ENCODE measurements at regions not wholly inside any gene's neighbourhood (a gene's known extent, or its start where the extent isn't known, plus 50 kb on each side); places are given as distances from the start of the nearest gene placed in this dataset.

- no TSS peak for BruUV-seq (replicated peaks)
- Histone ChIP-seq H3K4me2 (ENCODE audit: insufficient read depth, low read length) (no peak overlapping the region), H3K27ac (ENCODE audit: extremely low read depth, low read depth, low read length) (no peak overlapping the region), H3K79me2 (ENCODE audit: control insufficient read depth, insufficient read depth, low read length) (no peaks in the 10 kb centered on the region), H3K27me3 (ENCODE audit: control insufficient read depth in 2 of 2, insufficient read depth in 2 of 2, low read length in 2 of 2) (no peaks in the 10 kb centered on the region), H3K4me1 (replicated peaks in 1 of 2; ENCODE audit: control insufficient read depth in 2 of 2, insufficient read depth in 2 of 2, low read length in 2 of 2) (no peaks in the 10 kb centered on the region), H3K9me1 (ENCODE audit: control insufficient read depth, insufficient read depth, low read length) (no peaks in the 10 kb centered on the region), H4K20me1 (replicated peaks; ENCODE audit: control insufficient read depth, insufficient read depth, low read length) (no peaks in the 10 kb centered on the region), H3K9me3 (replicated peaks; ENCODE audit: control insufficient read depth, insufficient read depth, low read depth, low read length) (no peaks in the 10 kb centered on the region), H3K36me3 (ENCODE audit: control insufficient read depth, insufficient read depth, low read length) (no peaks in the 10 kb centered on the region), H2AFZ (ENCODE audit: low read depth, low read length) (no peak overlapping the region), H3K4me3 (no peak overlapping the region), H3K9ac (ENCODE audit: insufficient read depth in 1 of 2, low read depth in 2 of 2, low read length in 2 of 2) (no peak overlapping the region)
- no peak for DNase-seq (ENCODE audit: extremely low read depth in 1 of 4, low spot score in 3 of 4)
- ChIA-PET CTCF (ENCODE audit: low intra/inter-chr PET ratio) (no interaction called here), POLR2A (no interaction called here)
- no peak for TF ChIP-seq OTX1 (CRISPR knock-in tag; IDR thresholded peaks at IDR 0.05)
- no peak for TF ChIP-seq ZNF512 (tag; IDR thresholded peaks at IDR 0.05)
- no peak for TF ChIP-seq RBM34 (IDR thresholded peaks at IDR 0.05; ENCODE audit: borderline replicate concordance, insufficient read depth, low read length)
- TF ChIP-seq NFXL1 (CRISPR knock-in tag; IDR thresholded peaks at IDR 0.05) = no peak
- TF ChIP-seq E2F4 (CRISPR knock-in tag; IDR thresholded peaks at IDR 0.05; ENCODE audit: low read depth) = no peak
- no peak for TF ChIP-seq ZNF695 (CRISPR knock-in tag; IDR thresholded peaks at IDR 0.05)
- in situ Hi-C loops (cut with MboI) = no loop called here
- no peak for ATAC-seq
- no peak for FAIRE-seq
- intact Hi-C loops (cut with micrococcal nuclease) = no loop called here
Measured at GRCh38 chr9:82410866-82411265, 422.3 kb downstream of the SPATA31D1 start.

Measured in K562 (cell line).